ENCODE measurements at regions not wholly inside any gene's neighbourhood (a gene's known extent, or its start where the extent isn't known, plus 50 kb on each side); places are given as distances from the start of the nearest gene placed in this dataset.
A peak's percentile ranks its signal among the peaks of the same experiment; 100 is the strongest.
"Not testable (repeated sequence)": the region's sequence is repeated elsewhere in the genome, so short reads cannot be mapped to it uniquely, and the experiment has no call there.

DNA sequence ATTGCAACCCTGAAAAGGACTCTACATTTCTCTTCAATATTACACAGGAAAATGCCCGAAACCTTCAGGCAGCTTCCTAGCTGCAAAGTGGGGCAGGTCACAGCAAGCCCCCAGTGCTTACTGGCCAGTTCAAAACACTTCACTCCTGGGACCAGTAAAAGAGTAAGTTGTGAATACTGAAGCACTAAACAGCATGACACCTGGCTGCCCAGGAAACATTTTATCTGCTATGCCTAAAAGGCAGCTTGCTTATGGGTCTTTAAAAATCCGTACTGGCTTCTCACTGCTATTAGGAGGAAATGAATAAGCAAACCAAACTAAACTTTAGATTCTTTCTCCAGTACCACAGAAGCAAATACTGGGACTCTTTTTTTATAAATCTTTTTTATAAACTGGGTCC is 457.9 kb upstream of the ALCAM start:
- DNase-seq: peak; percentile 74

DNA sequence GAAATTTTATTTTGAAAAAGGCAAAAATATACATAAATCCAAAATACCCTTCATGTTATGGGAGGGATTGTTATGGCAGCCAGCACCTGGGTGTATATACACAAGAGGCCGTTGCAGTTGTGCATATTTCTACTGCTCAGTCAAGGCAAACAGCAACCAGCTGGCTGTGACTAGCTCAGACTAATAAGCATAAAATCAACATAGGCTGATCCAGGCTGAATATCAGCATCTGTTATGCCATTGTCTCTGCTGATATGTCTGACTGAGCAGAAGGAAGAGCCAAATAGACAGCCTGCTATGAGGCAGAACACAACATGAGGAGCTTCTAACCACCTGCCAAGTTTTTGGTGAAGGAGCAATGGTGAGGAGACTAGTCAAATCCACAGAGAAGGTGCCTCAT is 457.5 kb upstream of the ALCAM start:
- peak; percentile 62 for DNase-seq

DNA sequence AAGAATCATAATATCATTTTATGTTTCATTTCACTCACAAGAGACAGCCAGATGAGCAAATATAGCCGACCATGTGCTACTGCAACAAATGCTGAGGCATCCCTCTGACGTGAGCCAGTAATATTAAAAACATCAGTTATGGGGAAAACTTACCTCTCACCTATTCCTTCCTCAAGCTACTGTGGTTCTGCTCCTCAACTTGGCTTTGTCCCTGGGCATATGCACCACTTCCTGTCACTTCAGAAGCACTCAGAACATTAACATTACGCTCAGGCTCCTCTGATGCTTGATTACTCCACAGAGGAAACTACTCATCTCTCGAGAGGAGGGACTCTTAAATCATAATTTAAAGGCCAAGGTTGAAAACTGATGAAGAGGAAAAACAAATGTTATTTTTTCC is 457.0 kb upstream of the ALCAM start:
- DNase-seq: peak; percentile 51

DNA sequence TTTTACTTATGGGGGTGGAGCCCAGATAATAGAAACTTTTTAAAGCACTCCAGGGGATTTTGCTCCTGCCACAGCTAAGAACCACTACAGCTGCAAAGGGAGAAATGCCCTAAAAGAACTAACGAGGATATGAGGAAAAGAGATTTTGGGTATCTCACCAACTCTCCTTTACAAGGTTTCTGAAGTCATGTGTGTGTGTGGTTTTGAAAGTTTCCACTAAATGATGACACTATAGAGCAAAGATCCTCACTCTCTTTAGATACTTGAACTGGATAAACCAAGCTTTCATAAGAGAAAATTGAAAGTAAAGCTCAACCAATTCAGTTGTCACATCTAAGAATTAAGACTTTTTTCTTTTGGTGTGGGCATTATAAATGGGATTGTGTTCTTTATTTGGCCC is 455.3 kb upstream of the ALCAM start:
- no peak for DNase-seq

DNA sequence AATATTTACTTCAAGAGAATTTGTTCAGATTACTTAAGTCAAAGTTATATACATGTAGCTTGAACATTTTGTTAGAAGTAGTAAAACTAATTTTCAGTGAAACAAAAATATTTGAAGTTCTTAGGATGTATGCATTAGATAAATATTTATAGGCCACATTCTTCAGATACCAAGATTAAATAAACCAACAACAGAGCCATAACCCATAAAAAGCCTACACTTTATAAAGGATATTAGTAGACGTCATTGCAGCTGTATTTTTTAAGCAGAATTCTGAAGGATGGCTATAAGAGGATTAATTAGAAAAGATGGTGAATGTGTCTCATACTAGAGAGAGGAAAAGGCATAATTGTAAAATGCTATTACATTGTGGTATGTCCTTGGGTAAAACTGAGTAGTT is 449.7 kb upstream of the ALCAM start:
- no peak for DNase-seq

DNA sequence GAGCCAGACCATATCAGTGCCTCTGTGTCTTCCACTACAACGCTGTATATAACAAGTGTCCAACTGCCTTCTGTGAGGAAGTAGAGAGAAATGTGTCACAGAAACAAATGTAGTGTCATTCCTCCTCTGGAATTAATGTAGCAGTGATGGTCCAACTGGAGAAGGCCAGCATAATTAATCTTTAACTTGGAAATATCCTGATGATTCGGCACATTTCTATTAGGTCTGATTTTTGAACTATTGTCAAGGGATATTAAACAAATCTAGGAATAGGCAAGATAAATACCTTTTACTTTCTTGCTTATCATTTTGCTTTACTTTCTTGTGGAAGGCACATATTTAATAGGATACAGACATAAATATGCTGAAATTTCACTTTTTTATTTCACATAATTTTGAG is 446.2 kb upstream of the ALCAM start:
- DNase-seq: no peak

DNA sequence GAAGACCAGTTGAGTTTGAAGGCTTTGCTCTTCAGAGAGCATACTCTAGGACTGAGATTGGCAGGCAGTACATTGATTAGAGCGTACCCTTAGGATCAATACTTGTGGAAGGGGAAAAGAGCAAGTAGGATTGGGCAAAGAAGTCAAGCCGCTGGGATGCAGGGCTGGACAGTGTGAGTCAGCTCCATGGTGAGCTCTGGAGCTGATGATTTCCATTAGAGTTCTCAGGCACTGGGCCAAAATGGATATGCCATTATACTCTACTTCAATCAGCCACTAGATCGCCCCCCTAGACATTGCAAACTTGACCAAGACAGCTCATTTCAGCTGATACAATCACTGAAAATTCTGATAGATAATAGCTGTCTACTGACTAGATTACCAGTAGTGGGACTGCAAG is 432.7 kb upstream of the ALCAM start:
- no peak for DNase-seq

DNA sequence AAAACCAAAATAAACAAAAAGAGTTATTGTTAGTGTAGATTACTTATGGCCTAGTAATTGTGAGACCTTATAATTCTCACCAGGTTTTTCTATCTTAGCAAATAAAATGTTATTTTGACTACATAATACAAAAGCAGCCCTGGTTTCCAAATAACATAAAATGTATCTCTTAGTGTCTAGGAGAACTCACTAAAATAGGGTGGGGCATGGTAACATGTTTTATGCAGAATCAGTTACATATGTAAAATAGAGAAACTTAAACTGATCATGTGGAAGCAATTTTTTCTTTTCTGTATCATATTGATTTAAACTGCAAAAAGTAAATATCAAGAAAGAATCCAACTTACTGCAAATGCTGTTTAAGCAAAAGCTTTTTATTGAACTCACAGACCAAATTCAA is 431.1 kb upstream of the ALCAM start:
- no peak for DNase-seq

DNA sequence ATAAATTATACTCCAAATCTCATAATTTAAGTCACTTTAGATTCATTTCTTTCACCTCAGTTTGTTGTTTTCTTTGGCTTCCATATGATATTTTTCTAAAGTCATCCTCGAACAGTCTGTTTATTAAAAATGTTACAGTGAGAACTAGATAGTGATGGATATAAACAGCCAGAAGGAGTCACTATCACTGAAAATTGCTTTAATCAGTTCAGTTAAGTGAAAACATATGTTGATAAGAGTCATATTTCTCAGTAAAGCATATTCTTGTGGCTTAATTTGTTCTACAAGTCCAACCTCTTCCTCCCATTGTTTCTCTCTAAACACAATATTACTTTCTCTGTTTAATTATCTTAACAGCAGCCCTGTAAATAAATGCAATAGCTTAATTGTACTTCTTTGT is 427.5 kb upstream of the ALCAM start:
- DNase-seq: no peak

DNA sequence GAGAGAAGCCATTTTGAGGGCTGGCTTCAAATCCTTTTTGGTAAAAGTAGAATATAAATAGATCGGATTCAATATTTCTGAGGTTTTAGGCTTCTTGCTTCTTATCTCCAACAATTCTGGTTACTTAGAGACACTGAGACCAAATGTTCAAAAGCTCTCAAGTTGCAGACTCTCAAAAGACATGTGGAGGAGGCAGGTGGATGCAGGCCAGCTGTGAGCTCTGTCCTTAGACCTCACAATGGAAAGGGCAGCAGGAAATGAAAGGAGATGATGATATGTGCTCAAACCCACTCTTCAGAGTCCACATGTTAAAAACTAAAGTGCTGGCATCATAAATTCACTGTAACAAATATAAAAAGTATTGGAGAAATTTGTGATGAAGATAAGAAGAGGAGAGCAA is 424.9 kb upstream of the ALCAM start:
- peak; percentile 29 for DNase-seq

DNA sequence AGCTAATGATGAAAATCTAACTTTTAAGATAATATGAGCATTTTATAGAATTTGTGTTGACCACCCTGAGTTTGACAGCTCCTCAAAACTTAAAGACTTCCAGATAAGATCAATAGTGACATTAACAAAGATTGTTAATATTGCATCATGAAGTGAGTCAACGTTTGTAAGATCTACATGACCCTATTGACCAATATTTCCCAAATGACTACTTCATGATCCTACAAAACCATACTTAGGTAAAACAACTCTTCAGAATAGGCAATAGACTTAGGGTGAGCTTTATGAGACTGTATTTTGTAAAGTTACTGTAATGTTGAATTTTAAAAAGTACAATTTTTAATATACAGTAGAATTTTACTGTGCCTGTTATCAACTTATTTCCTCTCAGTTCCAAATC is 422.7 kb upstream of the ALCAM start:
- no peak for DNase-seq

DNA sequence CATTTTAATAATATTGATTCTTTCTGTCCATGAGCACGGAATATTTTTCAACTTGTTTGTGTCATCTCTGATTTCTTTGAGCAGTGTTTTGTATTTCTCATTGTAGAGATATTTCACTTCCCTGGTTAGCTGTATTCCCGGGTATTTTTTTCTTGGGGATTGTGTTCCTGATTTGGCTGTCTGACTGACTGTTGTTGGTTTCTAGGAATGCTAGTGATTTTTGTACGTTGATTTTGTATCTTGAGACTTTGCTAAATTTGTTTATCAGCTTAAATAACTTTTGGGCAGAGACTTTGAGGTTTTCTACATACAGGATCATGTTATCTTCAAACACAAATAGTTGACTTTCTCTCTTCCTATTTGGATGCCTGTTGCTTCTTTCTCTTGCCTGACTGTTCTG is 418.8 kb upstream of the ALCAM start:
- no peak for DNase-seq

DNA sequence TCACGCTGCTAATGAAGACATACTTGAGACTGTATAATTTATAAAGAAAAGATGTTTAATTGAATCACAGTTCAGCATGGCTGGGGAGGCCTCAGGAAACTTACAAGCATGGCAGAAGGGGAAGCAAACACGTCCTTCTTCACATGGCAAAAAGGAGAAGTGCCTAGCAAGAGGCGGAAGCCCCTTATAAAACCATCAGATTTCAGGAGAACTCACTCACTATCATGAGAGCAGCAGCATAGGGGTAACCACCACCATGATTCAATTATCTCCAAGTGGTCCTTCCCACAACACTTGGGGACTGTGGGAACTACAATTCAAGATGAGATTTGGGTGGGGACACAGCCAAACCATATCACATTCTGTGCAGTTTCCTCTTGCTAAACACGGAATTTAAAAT is 416.9 kb upstream of the ALCAM start:
- not testable (repeated sequence) for DNase-seq

DNA sequence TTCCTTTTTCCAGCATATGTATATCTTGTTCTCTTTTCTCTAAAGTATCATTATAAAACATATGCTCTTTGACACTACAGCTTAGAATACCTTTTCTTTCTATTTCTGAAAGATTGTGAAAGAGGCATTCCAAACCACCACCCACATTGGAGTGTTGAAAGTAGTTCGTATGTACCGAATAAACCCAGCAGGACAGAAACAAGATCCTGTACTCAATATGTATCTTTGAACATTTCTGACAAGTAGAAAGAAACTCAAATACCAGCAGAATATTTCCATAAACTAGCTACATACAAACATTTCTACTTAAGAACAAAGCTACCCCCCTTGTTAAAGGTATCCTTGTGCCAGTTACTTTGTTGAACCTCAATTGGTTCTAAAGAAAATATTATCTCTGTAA is 415.3 kb upstream of the ALCAM start:
- DNase-seq: no peak

DNA sequence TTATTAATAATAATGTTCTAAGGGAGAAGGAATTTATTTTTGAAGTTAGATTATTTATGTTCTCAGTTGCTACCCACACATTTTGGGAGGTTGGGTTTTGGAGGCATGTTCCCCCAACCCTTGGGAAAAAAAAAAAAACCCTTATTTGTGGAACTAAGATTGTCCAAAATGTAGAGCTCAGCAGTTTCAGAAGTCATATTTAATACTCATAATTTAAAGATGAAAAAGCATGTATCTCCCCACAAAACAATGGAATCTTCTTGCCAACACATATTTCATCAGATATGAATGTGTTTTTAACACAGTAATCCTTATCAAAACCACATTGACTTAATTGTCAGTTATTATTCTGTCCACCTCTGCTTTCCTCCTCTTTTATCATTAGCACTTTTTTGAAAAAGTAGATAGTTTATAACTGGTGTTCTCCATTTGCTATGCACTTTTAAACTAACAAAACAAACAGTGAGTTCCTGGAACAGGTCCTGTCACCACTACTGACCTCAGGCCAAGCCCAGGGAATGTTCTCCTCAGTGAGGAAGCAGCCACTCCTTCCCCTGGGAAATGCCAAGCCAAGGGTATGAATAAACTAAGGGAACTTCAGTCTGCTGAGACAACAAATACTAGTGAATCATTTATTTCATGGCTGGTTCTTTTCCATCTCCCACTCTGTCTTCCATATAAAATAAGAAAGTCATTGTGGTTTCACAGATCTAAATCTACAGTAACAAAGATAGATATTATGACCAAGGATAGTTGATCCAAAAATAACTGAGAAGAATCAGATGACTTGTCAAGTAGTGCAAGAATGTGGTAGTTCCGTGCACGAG is 414.4 kb upstream of the ALCAM start:
- no peak for DNase-seq

DNA sequence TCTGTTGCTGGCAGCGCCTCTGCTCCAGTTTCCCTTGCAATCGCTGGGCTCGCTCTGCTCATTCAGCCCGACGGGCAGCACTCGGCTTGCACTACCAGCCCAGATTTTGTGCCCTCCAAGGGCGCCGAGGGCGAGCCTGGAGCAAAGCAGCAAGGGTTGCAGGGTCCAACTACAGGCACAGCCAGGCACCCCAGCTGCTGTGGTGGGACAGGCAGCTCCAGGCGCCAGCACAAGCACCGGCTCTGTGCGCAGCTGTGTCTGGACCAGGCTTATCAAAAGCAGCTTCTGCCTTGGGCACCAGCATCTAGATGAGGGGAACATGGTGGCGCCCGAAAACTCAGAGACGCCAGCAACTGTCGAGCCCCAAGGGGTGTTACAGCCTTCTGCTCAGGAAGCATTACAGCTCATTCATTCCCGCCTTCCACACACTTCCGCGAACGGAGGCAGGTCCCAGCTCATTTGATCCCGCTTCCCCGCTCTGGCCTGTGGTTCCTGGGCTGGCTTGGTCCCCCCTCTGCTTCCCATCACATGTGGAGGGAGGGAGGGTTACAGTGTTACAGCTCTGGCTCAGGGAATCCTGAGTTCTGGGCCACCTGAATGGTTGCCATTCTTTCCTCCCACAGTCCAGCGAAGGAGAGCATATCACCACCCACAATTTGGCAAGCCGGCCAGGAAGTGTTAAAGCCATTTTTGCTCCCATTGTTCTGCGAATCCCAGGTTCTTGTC is 409.9 kb upstream of the ALCAM start:
- DNase-seq: no peak

DNA sequence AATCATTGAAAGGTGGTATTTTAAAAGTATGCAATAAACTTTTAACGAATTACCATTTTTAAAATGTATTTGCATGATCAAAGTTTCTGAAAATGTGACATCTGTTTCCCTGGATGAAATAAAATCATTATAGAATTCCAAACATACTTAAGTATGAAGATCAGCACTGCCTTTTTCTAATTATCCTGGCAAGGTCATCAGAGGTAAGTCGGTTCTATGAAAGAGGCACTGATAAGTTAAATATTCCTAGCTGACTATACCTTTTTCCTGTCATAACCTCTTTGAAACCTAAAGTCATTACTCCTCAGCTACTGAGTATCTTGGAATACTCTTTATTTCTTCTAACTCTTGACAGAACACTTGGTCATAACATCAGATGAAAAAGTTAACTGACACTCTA is 406.1 kb upstream of the ALCAM start:
- no peak for DNase-seq

DNA sequence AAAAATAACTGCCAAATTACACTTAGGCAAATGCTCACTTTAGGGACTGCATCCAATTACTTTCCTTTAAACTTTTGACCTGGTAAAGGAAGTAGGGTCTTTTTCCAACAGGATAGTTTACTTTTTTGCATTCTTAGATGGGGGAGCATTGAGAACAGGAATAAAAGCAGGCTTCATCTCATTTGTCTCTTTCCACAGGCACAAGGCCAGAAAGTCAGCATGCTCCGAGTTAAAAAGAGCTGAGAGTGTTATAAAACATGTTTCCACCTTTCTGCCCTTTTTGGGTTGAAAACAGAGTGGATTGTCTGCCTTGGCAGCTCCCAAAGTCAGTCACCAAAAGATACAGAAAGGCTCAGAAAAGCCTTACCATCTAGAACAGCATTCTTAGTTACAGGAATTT is 404.9 kb upstream of the ALCAM start:
- DNase-seq: no peak

DNA sequence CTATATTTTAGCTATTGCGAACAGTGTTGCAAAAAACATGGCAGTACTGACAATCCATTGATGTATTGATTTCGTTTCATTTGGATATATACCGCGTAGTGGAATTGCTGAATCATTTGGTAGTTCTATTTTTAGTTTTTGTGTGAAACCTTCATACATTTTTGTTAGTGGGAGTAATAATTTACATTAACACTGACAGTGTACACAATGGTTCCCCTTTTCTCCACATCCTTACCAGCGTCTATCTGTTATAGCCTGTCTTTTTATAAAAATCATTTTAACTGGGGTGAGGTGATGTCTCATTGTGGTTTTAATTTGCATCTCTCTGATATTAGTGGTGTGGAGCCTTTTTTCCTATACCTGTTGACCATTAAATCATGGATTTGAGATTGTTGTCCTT is 392.4 kb upstream of the ALCAM start:
- no peak for DNase-seq

DNA sequence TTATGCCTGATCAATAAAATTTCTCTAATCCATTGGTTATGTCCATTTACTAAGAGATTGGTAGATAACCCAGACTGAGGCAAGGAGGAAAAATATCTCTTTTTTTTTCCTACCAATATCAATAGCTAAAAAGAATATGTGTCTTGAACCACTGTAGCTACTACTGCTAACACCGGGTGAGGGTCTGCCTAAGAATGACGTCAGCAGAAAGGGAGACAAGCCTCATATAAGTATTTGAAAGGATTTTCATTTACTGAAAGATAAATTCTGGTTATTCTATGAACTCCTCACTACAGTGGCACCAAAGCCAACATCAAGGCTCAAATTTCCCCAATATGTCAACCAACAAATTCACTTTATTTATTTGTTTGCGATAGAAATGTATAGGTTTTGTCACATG is 389.0 kb upstream of the ALCAM start:
- DNase-seq: no peak

DNA sequence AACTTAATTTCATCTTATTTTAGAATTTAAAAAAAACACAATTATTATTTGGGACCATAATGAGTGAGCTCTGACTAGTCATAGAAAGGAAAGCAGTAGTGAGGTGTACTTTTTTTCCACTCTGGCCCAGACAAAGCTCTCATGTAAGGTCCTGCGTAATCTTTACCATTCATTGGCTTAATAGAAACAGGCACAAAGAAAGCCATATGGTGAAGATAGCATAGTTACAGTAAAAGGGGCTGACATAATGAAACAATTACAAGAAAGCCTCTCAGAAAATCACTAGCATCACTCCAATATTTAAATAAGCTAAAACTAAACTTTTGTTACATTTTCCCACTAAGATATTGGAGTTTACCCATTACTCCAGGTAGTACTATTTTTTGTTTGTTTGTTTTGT is 384.6 kb upstream of the ALCAM start:
- DNase-seq: no peak

DNA sequence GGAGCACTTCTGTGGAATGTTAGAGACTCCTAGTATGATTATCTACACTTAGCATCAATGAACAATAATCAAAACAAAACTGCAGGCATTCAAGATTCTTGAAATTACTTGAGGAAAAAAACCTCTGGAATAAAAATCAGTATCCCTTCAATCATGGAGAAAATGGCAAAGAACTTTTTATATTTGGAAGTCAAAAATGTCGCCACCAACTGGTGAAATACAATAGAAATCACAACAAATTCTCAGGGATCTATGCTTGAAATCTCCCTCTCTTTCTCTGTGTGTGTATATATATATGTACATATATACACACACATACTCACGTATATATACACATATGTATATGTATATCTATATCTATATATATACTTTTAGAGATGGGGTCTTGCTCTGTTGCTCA is 378.9 kb upstream of the ALCAM start:
- DNase-seq: no peak

DNA sequence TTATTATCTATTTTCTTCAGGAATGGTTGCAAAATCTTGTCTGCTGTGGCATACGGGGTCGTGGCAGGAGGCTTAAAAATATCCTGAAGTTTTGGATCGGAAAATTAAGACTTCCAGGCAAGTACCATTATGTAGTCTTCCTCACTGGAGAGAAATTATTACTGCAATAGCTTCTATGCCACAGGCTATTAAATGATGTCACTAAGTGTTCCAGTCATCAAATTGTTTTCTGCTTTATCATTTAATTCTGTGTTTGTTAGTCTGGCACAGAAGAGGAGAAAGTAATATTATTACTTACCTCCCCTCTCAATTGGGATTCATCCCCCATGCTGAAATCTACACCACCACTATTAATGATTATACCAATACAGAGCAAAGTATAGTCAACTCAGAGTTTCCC is 378.2 kb upstream of the ALCAM start:
- DNase-seq: no peak

DNA sequence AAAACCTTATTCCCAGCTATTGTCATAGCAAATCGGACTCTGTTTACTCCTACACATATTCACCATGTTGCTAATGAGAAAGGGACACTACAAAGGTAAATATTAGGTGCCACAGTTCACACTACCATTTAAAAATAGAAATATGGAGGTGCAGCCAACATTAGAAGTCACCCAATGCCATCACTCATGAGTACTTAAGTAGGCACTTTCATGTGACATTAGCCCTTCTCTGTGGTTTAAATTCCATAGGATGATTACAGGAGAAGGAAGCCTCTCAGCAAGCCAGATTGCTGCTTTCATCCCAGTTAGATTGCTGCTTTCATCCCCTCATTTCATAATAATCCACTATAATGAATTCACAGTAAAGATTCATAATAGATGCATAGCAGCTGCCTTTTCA is 376.8 kb upstream of the ALCAM start:
- no peak for DNase-seq

DNA sequence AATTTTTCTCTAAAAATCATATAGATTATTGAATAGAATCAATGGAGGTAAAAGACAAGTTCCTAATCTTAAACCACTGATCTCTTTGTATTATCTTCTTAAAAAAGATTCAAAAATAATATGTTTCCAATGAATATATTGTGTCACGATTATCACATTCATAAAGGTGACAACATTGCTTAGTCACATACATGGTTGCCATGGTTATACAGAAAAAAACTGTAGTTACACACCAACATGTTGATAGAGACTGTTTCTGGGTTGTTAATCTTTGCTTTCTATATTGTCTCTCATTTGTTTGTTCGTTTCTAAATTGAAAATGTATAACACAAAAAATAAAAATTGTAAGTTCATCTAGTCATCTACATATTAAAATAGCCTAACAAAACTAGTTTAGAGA is 376.0 kb upstream of the ALCAM start:
- DNase-seq: no peak
